IPS-NIHi11 (cell line): ENCODE measurements at regions not wholly inside any gene's neighbourhood (a gene's known extent, or its start where the extent isn't known, plus 50 kb on each side); places are given as distances from the start of the nearest gene placed in this dataset.

Experiments used
- DNase-seq: peaks from one replicate; pipeline ENCODE4 v3.0.0; 2012; ENCODE audit warnings: mixed read lengths, low spot score

- no peak for DNase-seq
Measured at GRCh38 chr5:2029206-2029605, 146.5 kb upstream of the IRX4 start.

- DNase-seq, result no peak
Measured at GRCh38 chr5:2027790-2028189, 145.1 kb upstream of the IRX4 start.

GRCh38 chr5:2024986-2025721 lies 142.4 kb upstream of the IRX4 start:
- DNase-seq, result no peak

GRCh38 chr5:2023196-2023595 lies 140.5 kb upstream of the IRX4 start:
- DNase-seq, result no peak

GRCh38 chr5:2022436-2022835 lies 139.7 kb upstream of the IRX4 start:
- DNase-seq, result no peak

- DNase-seq, result no peak
Measured at GRCh38 chr5:2021484-2022176, 138.9 kb upstream of the IRX4 start.

- no peak for DNase-seq
Measured at GRCh38 chr5:2020730-2021129, 138.0 kb upstream of the IRX4 start.

GRCh38 chr5:2019716-2020115 lies 137.0 kb upstream of the IRX4 start:
- DNase-seq, result no peak

GRCh38 chr5:2018390-2018724 lies 135.6 kb upstream of the IRX4 start:
- no peak for DNase-seq

GRCh38 chr5:2017540-2018389 lies 135.0 kb upstream of the IRX4 start:
- peak; percentile 61 for DNase-seq

- no peak for DNase-seq
Measured at GRCh38 chr5:2015961-2016360, 133.2 kb upstream of the IRX4 start.

- no peak for DNase-seq
Measured at GRCh38 chr5:2015124-2015848, 132.6 kb upstream of the IRX4 start.

GRCh38 chr5:2014058-2014610 lies 131.4 kb upstream of the IRX4 start:
- DNase-seq, result no peak

- DNase-seq, result no peak
Measured at GRCh38 chr5:2013301-2014057, 130.8 kb upstream of the IRX4 start.

GRCh38 chr5:2012885-2013284 lies 130.2 kb upstream of the IRX4 start:
- no peak for DNase-seq

- no peak for DNase-seq
Measured at GRCh38 chr5:2011481-2012411, 129.0 kb upstream of the IRX4 start.

- no peak for DNase-seq
Measured at GRCh38 chr5:2010940-2011339, 128.2 kb upstream of the IRX4 start.

- DNase-seq, result no peak
Measured at GRCh38 chr5:2009986-2010914, 127.5 kb upstream of the IRX4 start.
